ENCODE measurements at regions not wholly inside any gene's neighbourhood (a gene's known extent, or its start where the extent isn't known, plus 50 kb on each side); places are given as distances from the start of the nearest gene placed in this dataset.

DNA sequence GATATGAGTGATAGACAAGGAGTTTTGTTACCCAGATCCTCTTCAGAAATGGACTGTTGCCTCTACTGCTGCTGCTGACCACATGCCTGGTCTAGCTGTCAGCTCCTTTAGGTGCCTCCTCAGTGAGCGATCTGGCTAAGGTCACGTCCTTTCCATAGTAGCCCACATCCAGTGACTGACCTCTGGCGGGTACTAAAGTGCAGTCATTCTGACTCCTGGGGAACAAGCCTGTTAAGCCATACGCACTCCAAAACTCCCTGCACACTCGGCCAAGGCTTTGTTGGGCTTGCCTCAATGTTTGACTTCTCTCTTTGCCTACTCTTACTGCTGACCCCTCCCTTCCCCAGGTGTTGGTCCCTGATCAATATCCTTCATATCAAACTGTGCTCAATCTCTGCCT lies 685.2 kb downstream of the IRS1 start:
- intact Hi-C loops (cut with DNase I), result no loop called here
- WGBS (ENCODE audit: insufficient coverage, low coverage, low lambda C conversion rate, missing lambda C conversion rate), result 60% methylated on average over 1 of the region's 5 CpGs
- DNase-seq, result peak in 1 of 3 donors; percentile 50
- Histone ChIP-seq H3K9me3 (no peaks in the 10 kb centered on the region), H3K4me1 (peaks cover 0 to 6% (median 2%) of the 10 kb centered on the region in 4 donors), H3K27ac (no peak overlapping the region), H3K4me3 (no peak overlapping the region), H3K27me3 (no peaks in the 10 kb centered on the region), H3K36me3 (no peaks in the 10 kb centered on the region)
- no peak for TF ChIP-seq CTCF (IDR thresholded peaks at IDR 0.05)
- TF ChIP-seq POLR2A (IDR thresholded peaks at IDR 0.05), result no peak
- ATAC-seq, result peak in 3 of 4 donors; percentile 29 to 73 (median 51)

GRCh38 chr2:226098861-226099745 lies 699.6 kb downstream of the NYAP2 start:
- Histone ChIP-seq H3K9me3 (no peaks in the 10 kb centered on the region), H3K4me1 (no peaks in the 10 kb centered on the region), H3K36me3 (no peaks in the 10 kb centered on the region), H3K4me3 (no peak overlapping the region), H3K27ac (no peak overlapping the region), H3K27me3 (no peaks in the 10 kb centered on the region)
- no peak for DNase-seq
- TF ChIP-seq CTCF (IDR thresholded peaks at IDR 0.05) (no peak), POLR2A (IDR thresholded peaks at IDR 0.05) (no peak)
- no peak for ATAC-seq
- intact Hi-C loops (cut with DNase I), result no loop called here
- WGBS (ENCODE audit: insufficient coverage, low coverage, low lambda C conversion rate, missing lambda C conversion rate), result 20% methylated on average over 1 of the region's 1 CpG

- DNase-seq (no peak), ATAC-seq (no peak)
- Histone ChIP-seq H3K27ac (no peak overlapping the region), H3K36me3 (no peaks in the 10 kb centered on the region), H3K27me3 (no peaks in the 10 kb centered on the region), H3K4me3 (no peak overlapping the region), H3K9me3 (no peaks in the 10 kb centered on the region), H3K4me1 (no peaks in the 10 kb centered on the region)
- intact Hi-C loops (cut with DNase I), result no loop called here
- TF ChIP-seq POLR2A (IDR thresholded peaks at IDR 0.05) (no peak), CTCF (IDR thresholded peaks at IDR 0.05) (no peak)
- WGBS (ENCODE audit: insufficient coverage, low coverage, low lambda C conversion rate, missing lambda C conversion rate), result 75% methylated on average over 1 of the region's 1 CpG
Observed at GRCh38 chr2:226095058-226095457, 695.5 kb downstream of the NYAP2 start.

DNA sequence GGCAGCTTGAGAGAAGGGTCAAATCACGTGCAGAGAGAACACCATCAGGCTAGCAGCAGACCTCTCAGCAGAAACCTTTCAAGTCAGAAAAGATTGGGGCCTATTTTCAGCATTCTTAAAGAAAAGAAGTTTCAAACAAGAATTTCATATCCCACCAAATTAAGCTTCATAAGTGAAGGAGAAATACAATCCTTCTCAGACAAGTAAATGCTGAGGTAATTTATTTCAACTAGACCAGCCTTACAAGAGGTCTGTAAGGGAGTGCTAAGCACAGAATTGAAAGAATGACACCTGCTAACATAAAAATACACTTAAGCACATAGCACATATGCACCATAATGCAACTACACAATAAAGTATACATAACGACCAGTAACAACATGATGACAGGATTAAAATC lies 693.9 kb downstream of the NYAP2 start:
- Histone ChIP-seq H3K27me3 (no peaks in the 10 kb centered on the region), H3K36me3 (peaks cover 0 to 2% (median 0%) of the 10 kb centered on the region in 4 donors), H3K27ac (no peak overlapping the region), H3K9me3 (no peaks in the 10 kb centered on the region), H3K4me3 (no peak overlapping the region), H3K4me1 (peaks cover 0 to 6% (median 0%) of the 10 kb centered on the region in 4 donors)
- ATAC-seq, result no peak
- DNase-seq, result no peak
- 69% methylated on average over 2 of the region's 2 CpGs for WGBS (ENCODE audit: insufficient coverage, low coverage, low lambda C conversion rate, missing lambda C conversion rate)
- intact Hi-C loops (cut with DNase I), result no loop called here
- TF ChIP-seq POLR2A (IDR thresholded peaks at IDR 0.05) (no peak), CTCF (IDR thresholded peaks at IDR 0.05) (no peak)
